Upper lobe of left lung (tissue), 6 donors: ENCODE measurements at regions not wholly inside any gene's neighbourhood (a gene's known extent, or its start where the extent isn't known, plus 50 kb on each side); places are given as distances from the start of the nearest gene placed in this dataset.

Experiments used
- ATAC-seq, 2 donors: fragments of 200-7000 bp; cut with Tn5 transposase; one replicate each; pipeline ENCODE4 v1.9.1; 2022; ENCODE audit warnings: mild to moderate bottlenecking in 2 of 2, moderate library complexity in 2 of 2; ENCODE audit not compliant: low FRiP score in 2 of 2
- DNase-seq, 2 donors: peaks; one replicate each; pipeline ENCODE4 v3.0.0-alpha.2; 2019 to 2020
- H3K27ac ChIP-seq, 4 donors: fragments of 200-600 bp; sonication (generic); one replicate each; pipeline ENCODE4 v1.5.1; 2016 to 2019
- H3K27me3 ChIP-seq, 4 donors: fragments of 200-600 bp; sonication (generic); one replicate each; pipeline ENCODE4 v1.5.1; 2017 to 2019
- H3K36me3 ChIP-seq, 4 donors: fragments of 200-600 bp; sonication (generic); one replicate each; pipeline ENCODE4 v1.5.1; 2016 to 2019
- H3K4me1 ChIP-seq, 4 donors: fragments of 200-600 bp; sonication (generic); one replicate each; pipeline ENCODE4 v1.5.1; 2018 to 2019
- H3K4me3 ChIP-seq, 4 donors: fragments of 200-600 bp; sonication (generic); one replicate each; pipeline ENCODE4 v1.5.1; 2017 to 2019; ENCODE audit warnings: mild to moderate bottlenecking in 2 of 4, moderate library complexity in 1 of 4
- H3K9me3 ChIP-seq, 4 donors: fragments of 200-600 bp; sonication (generic); one replicate each; pipeline ENCODE4 v1.5.1; 2018 to 2019
- EP300 ChIP-seq, 4 donors: sonication (generic); formaldehyde crosslinking; IDR thresholded peaks; one replicate each; pipeline ENCODE4 v1.5.1; 2017; ENCODE audit warnings: antibody characterized with exemption in 4 of 4, control low read depth in 2 of 4
- POLR2A ChIP-seq, 4 donors: fragments of 450-650 bp; IDR thresholded peaks; one replicate each; pipeline ENCODE4 v1.5.1; 2016 to 2017; ENCODE audit warnings: antibody characterized with exemption in 4 of 4, mild to moderate bottlenecking in 2 of 4
- POLR2AphosphoS5 ChIP-seq, 2 donors: sonication (generic); formaldehyde crosslinking; IDR thresholded peaks; one replicate each; pipeline ENCODE4 v1.5.1; 2017; ENCODE audit warnings: antibody characterized with exemption in 2 of 2
- WGBS, 2 donors: methylation state at CpG; one replicate each; pipeline ENCODE4 v1.1.5; 2017 to 2018; 5-methylcytosine and 5-hydroxymethylcytosine counted together
- TF ChIP-seq, protein P1 (sequence below), 6 experiments: fragments of 450-650 bp in 4 of 6; fragments of 200-600 bp in 2 of 6; sonication (generic) in 2 of 6; IDR thresholded peaks; one replicate each; pipeline ENCODE4 v1.5.1; 2016 to 2019; ENCODE audit warnings: antibody characterized with exemption in 6 of 6
- donor health status: DM: no; HTN: no; CAD: no; lungs with moderate emphysema.
- donor health status: DM: no; HTN: yes; CAD: no; lungs with severe emphysema.

- TF ChIP-seq, protein P1, sequence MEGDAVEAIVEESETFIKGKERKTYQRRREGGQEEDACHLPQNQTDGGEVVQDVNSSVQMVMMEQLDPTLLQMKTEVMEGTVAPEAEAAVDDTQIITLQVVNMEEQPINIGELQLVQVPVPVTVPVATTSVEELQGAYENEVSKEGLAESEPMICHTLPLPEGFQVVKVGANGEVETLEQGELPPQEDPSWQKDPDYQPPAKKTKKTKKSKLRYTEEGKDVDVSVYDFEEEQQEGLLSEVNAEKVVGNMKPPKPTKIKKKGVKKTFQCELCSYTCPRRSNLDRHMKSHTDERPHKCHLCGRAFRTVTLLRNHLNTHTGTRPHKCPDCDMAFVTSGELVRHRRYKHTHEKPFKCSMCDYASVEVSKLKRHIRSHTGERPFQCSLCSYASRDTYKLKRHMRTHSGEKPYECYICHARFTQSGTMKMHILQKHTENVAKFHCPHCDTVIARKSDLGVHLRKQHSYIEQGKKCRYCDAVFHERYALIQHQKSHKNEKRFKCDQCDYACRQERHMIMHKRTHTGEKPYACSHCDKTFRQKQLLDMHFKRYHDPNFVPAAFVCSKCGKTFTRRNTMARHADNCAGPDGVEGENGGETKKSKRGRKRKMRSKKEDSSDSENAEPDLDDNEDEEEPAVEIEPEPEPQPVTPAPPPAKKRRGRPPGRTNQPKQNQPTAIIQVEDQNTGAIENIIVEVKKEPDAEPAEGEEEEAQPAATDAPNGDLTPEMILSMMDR (IDR thresholded peaks at IDR 0.05) = no peak
- no peak for TF ChIP-seq POLR2AphosphoS5 (IDR thresholded peaks at IDR 0.05)
- no peak for TF ChIP-seq POLR2A (IDR thresholded peaks at IDR 0.05)
- no peak for TF ChIP-seq EP300 (IDR thresholded peaks at IDR 0.05)
- WGBS, 2 donors = 48 to 52% methylated on average over 1 of the region's 1 CpG
- DNase-seq = peak in 1 of 2 donors; percentile 37
- Histone ChIP-seq H3K4me3 (no peak overlapping the region), H3K27ac (no peak overlapping the region), H3K36me3 (no peaks in the 10 kb centered on the region), H3K9me3 (no peaks in the 10 kb centered on the region), H3K4me1 (peaks cover 0 to 11% (median 3%) of the 10 kb centered on the region in 4 donors), H3K27me3 (no peaks in the 10 kb centered on the region)
- ATAC-seq = no peak
Observed at GRCh38 chr2:195586062-195586714, 70.8 kb upstream of the SLC39A10 start.

- Histone ChIP-seq H3K36me3 (no peaks in the 10 kb centered on the region), H3K27ac (no peak overlapping the region), H3K4me1 (peaks cover 0 to 10% (median 9%) of the 10 kb centered on the region in 4 donors), H3K4me3 (no peak overlapping the region), H3K27me3 (no peaks in the 10 kb centered on the region), H3K9me3 (no peaks in the 10 kb centered on the region)
- DNase-seq (no peak), ATAC-seq (no peak)
- 90 to 100% methylated on average over 1 of the region's 1 CpG for WGBS, 2 donors
- no peak for TF ChIP-seq EP300 (IDR thresholded peaks at IDR 0.05)
- no peak for TF ChIP-seq POLR2A (IDR thresholded peaks at IDR 0.05)
- no peak for TF ChIP-seq POLR2AphosphoS5 (IDR thresholded peaks at IDR 0.05)
- TF ChIP-seq, protein P1 (IDR thresholded peaks at IDR 0.05) = no peak
Observed at GRCh38 chr2:195582188-195582587, 74.8 kb upstream of the SLC39A10 start.

DNA sequence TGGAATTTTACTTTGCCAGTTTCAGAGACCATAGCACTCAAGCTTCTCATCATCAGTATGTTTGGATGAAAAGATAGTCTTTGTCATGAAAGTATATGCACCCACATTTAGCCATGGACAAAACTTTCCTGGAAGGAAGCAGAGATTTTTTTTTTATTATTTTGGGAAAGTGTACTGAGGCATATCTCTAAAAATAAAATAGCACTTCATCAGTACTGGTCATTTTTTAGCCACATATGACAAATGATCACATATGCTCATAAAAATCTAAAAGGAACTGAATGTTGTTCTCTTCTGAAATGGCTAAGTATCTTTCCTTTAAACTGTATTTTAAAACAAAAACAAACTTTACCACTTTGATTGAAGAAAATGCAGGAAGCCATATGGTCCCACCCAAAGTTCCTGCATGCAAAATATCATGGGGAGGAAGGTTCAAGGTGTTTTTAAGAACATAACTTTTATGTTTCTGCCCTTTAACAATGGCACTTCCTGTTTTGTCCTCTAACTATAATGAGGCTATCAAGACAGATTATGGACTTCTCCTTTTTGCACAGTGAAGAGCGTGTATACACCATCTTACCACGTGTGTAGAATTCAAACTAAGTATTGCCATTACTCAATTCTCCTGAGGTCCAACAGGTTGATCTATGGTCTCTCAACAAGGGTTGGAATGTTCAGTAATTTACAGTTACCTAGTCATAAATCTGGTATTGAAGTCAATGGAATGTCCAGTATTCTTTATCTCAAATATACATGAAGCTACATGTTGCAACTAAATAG is 77.1 kb upstream of the SLC39A10 start:
- Histone ChIP-seq H3K27ac (peak overlapping the region in 1 of 4 donors; percentile 10), H3K4me1 (peaks cover 4 to 18% (median 12%) of the 10 kb centered on the region in 4 donors), H3K36me3 (no peaks in the 10 kb centered on the region), H3K27me3 (no peaks in the 10 kb centered on the region), H3K4me3 (no peak overlapping the region), H3K9me3 (no peaks in the 10 kb centered on the region)
- ATAC-seq (peak in 1 of 2 donors; percentile 66), DNase-seq (no peak)
- 30 to 32% methylated on average over 2 of the region's 2 CpGs for WGBS, 2 donors
- TF ChIP-seq EP300 (IDR thresholded peaks at IDR 0.05) (no peak), POLR2AphosphoS5 (IDR thresholded peaks at IDR 0.05) (no peak), POLR2A (IDR thresholded peaks at IDR 0.05) (no peak)
- TF ChIP-seq, protein P1 (IDR thresholded peaks at IDR 0.05) = no peak

DNA sequence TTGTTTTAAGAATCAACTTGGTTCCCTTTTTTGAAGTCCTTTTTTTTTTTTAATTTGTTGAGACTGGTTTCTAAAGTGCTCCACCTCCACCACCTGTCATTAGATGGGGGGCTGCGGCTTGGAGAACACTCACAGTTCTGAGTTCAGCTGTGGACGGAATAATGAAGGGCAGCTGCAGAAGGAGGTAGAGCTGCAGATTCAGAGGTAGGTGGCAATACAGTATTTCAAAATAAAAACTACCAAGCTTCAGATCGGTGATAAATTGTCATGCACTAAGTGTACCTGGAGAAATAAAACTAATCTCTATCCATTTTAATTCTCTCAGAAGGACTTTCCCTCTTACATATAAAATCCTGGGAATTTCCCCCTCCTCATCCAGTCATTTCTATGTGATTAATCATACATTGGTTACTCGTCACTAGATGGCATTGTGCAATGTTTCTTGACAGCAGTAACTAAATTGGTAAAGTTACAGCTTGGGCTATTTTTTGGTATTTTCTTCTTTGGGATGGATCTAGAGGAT is 81.1 kb upstream of the SLC39A10 start:
- no peaks in the 10 kb centered on the region for H3K27me3 ChIP-seq
- WGBS, 2 donors = 29 to 32% methylated on average over 4 of the region's 4 CpGs
- no peak overlapping the region for H3K27ac ChIP-seq
- H3K36me3 ChIP-seq = no peaks in the 10 kb centered on the region
- H3K4me1 ChIP-seq = peaks cover 4 to 18% (median 12%) of the 10 kb centered on the region in 4 donors
- H3K9me3 ChIP-seq = no peaks in the 10 kb centered on the region
- no peak for TF ChIP-seq POLR2A (IDR thresholded peaks at IDR 0.05)
- TF ChIP-seq, protein P1 (IDR thresholded peaks at IDR 0.05) = peak in 1 of 6 experiments; percentile 15
- no peak overlapping the region for H3K4me3 ChIP-seq
- ATAC-seq (peak in 1 of 2 donors; percentile 56), DNase-seq (no peak)
